D721Med (cell line): ENCODE measurements at regions not wholly inside any gene's neighbourhood (a gene's known extent, or its start where the extent isn't known, plus 50 kb on each side); places are given as distances from the start of the nearest gene placed in this dataset.

ENCODE experiments used
- DNase-seq: peaks from one replicate; pipeline ENCODE4 v3.0.0; 2011; ENCODE audit warnings: low spot score; ENCODE audit not compliant: insufficient read length
- FAIRE-seq: peaks from 2 replicates; lab custom pipeline; 2011; peaks lifted over from hg19 to GRCh38; lab: Jason Lieb, UNC
- TF ChIP-seq, protein P1 (sequence below): IDR thresholded peaks from 2 replicates; pipeline ENCODE4 v1.5.1; 2012; ENCODE audit warnings: mild to moderate bottlenecking, control low read depth; ENCODE audit not compliant: insufficient read depth; ENCODE audit errors: missing control alignments

DNA sequence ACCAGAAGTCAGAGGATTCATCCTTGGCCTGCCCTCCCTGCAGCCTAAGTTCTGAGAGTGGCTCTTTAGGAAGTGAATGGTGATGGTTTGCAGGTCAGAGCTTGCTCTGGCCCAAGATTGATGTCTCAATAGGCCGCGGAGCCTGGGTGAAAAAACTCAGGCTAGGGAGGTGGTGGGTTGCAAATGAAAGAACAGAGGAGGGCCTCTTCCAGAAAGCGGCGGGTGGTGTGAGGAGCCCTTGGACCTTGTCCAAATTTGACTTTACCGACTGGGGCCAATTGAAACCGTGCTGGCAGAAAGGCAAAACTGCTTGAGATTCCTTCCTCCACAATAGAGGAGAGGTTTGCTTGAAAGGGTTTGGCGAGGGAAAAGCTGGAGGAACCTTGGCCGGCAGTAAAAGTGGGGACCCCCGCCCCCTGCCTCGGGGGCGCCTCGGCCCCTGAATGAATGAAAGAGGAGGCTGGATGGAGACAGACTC, 331.3 kb downstream of the SEC14L1 start:
- no peak for FAIRE-seq
- TF ChIP-seq, protein P1, sequence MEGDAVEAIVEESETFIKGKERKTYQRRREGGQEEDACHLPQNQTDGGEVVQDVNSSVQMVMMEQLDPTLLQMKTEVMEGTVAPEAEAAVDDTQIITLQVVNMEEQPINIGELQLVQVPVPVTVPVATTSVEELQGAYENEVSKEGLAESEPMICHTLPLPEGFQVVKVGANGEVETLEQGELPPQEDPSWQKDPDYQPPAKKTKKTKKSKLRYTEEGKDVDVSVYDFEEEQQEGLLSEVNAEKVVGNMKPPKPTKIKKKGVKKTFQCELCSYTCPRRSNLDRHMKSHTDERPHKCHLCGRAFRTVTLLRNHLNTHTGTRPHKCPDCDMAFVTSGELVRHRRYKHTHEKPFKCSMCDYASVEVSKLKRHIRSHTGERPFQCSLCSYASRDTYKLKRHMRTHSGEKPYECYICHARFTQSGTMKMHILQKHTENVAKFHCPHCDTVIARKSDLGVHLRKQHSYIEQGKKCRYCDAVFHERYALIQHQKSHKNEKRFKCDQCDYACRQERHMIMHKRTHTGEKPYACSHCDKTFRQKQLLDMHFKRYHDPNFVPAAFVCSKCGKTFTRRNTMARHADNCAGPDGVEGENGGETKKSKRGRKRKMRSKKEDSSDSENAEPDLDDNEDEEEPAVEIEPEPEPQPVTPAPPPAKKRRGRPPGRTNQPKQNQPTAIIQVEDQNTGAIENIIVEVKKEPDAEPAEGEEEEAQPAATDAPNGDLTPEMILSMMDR = no peak
- no peak for DNase-seq

GRCh38 chr17:77472468-77473310, 331.9 kb downstream of the SEC14L1 start:
- TF ChIP-seq, protein P1 = no peak
- no peak for DNase-seq
- no peak for FAIRE-seq

DNA sequence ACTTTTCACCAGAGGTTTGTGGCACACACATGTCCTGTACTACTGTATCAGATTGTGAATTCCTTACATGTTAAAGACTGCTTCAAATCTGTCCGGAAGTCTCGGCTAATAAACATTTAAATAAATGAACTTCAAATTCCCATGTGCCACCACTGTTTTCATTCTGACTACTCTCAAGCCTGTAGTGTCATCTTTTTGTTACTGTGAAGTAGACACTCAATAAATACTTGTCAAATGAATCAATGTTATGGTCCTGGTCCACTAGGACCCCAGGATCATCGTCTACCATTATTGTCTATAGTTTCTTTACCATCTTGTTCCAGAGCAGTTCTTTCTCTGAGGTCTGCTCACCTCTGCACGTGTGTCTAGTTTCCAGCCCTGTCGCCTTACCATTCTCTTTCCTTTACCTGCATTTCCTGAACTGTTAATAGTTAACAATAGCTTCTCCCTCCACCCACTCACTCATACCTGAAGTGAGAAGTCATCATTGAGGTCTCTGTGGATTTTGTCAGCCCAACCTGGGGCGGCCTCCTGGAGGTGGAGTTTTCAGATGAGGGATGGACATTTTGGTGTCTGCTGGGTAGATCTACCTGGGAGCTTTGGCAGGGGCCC, 333.0 kb downstream of the SEC14L1 start:
- TF ChIP-seq, protein P1 = no peak
- DNase-seq (no peak), FAIRE-seq (no peak)

DNA sequence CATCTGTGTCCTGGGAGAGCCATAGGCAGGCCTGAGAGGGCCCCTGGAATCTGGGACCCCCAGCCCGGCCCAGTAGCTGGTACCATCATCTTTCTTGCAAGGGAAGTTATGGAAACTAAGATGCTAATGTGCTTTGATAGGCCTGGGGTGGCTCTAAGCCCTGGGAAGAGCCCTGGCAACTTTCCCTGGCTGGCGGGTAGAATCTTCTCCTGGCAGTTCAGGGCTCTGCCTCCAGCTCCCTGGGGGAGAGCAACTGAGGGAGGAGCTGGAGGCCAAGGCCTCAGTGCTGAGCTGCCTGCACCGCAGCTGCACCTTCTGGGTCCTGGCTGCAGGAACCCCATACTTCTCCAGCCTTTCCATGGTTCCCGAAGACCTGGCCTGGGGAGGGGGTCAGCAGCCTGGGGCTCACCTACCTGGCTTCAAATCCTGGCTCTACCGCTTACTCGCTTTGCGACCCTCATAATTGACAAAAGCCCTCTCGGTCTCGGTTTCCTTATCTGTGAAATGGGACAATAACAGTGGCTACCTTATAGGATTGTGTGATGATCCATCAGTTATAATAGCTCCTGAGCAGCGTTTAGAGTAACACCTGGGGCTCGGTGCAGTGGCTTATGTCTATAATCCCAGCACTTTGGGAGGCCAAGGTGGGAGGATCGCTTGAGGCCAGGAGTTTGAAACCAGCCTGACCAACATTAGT, 333.7 kb downstream of the SEC14L1 start:
- TF ChIP-seq, protein P1 = no peak
- DNase-seq (no peak), FAIRE-seq (no peak)

- FAIRE-seq (no peak), DNase-seq (no peak)
- TF ChIP-seq, protein P1 = no peak
These were observed 334.5 kb downstream of the SEC14L1 start for GRCh38 chr17:77475016-77475976.

DNA sequence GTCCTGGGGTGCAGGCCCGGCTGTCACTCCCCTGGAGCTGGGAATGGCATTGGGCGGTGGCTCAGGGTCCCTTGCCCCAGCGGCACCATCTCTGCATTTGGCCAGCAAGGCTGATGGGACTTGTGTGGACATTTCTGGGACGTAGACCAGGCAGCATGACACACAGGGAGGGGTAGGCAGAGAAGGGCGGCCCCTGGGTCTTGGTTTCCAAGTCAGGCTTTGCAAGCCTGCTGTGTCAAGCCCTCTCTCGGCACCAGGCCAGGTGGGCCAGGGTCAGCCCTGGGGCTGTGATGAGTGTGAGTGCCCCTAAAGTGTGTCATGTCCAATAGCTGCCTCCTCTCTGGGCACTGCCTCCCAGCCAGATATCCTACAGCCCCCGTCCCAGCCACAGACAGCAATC, 335.2 kb downstream of the SEC14L1 start:
- DNase-seq (no peak), FAIRE-seq (no peak)
- TF ChIP-seq, protein P1 = no peak
